ENCODE measurements at regions not wholly inside any gene's neighbourhood (a gene's known extent, or its start where the extent isn't known, plus 50 kb on each side); places are given as distances from the start of the nearest gene placed in this dataset.

DNA sequence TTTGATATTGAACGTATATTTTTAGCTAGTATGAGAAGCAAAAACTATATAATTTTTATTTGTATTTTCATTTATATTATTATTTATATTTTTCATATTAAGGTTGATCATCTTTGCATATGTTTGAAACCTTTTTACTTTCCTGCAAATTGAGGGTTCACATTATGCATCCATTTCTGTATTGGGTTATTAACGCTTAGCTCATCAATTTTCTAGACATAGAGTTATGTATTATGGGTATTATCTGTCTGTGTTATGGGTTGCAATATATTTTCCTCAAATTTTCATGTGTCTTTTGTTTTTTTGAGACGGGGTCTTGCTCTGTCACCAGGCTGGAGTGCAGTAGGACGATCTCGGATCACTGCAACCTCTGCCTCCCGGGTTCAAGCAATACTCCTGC, 2377.0 kb upstream of the WWC1 start:
- no peak overlapping the region for H3K4me3 ChIP-seq
- no peak for DNase-seq
- no peak overlapping the region for H3K27ac ChIP-seq
- no peaks in the 10 kb centered on the region for H3K27me3 ChIP-seq
- H3K4me1 ChIP-seq (replicated peaks in 1 of 2): no peaks in the 10 kb centered on the region
- TF ChIP-seq POLR2A (IDR thresholded peaks at IDR 0.05): no peak
- TF ChIP-seq, protein P1, sequence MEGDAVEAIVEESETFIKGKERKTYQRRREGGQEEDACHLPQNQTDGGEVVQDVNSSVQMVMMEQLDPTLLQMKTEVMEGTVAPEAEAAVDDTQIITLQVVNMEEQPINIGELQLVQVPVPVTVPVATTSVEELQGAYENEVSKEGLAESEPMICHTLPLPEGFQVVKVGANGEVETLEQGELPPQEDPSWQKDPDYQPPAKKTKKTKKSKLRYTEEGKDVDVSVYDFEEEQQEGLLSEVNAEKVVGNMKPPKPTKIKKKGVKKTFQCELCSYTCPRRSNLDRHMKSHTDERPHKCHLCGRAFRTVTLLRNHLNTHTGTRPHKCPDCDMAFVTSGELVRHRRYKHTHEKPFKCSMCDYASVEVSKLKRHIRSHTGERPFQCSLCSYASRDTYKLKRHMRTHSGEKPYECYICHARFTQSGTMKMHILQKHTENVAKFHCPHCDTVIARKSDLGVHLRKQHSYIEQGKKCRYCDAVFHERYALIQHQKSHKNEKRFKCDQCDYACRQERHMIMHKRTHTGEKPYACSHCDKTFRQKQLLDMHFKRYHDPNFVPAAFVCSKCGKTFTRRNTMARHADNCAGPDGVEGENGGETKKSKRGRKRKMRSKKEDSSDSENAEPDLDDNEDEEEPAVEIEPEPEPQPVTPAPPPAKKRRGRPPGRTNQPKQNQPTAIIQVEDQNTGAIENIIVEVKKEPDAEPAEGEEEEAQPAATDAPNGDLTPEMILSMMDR (IDR thresholded peaks at IDR 0.05): no peak
- H3K36me3 ChIP-seq (replicated peaks in 1 of 2): no peaks in the 10 kb centered on the region
- WGBS, 4 donors: 83 to 89% (median 88%) methylated on average over 6 of the region's 6 CpGs
- H3K9me3 ChIP-seq (replicated peaks in 1 of 3): no peaks in the 10 kb centered on the region
- intact Hi-C loops (cut with DNase I): no loop called here

DNA sequence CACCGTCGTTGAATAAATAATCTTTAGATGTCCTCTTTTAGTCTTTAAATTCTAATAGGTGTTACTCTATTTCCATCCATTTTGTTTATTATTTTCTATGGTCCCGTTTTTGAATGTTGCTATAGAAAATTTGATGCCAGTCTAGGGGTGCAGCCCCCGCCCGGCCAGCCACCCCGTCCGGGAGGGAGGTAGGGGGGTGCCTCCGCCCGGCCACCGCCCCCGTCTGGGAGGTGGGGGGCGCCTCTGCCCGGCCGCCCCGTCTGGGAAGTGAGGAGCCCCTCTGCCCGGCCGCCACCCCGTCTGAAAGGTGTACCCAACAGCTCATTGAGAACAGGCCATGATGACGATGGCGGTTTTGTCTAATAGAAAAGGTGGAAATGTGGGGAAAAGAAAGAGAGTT, 2372.2 kb upstream of the WWC1 start:
- Histone ChIP-seq H3K4me1 (replicated peaks in 1 of 2) (no peaks in the 10 kb centered on the region), H3K4me3 (no peak overlapping the region), H3K9me3 (replicated peaks in 1 of 3) (no peaks in the 10 kb centered on the region), H3K36me3 (replicated peaks in 1 of 2) (no peaks in the 10 kb centered on the region), H3K27ac (no peak overlapping the region), H3K27me3 (no peaks in the 10 kb centered on the region)
- no peak for DNase-seq
- 91 to 93% (median 92%) methylated on average over 20 of the region's 20 CpGs for WGBS, 4 donors
- TF ChIP-seq POLR2A (IDR thresholded peaks at IDR 0.05): no peak
- TF ChIP-seq, protein P1 (IDR thresholded peaks at IDR 0.05): no peak
- intact Hi-C loops (cut with DNase I): no loop called here

DNA sequence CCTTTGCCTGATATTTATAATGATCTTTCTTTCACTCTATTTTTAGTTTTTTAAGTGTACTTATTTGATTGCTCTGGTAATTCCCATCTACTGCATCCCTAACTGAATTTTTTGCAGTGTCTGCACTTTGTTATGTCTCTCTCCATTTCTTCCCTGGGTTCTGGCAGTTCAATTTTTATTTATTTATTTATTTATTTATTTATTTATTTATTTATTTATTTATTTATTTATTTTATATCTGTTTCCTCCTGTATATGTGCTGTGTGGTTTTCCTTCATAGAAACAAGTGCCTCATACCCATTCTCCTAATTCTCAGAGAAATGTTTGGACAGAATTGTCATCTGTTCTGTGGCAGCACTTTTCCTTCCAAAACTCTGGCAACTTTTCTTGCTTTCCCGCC, 2370.8 kb upstream of the WWC1 start:
- no peak overlapping the region for H3K4me3 ChIP-seq
- TF ChIP-seq, protein P1 (IDR thresholded peaks at IDR 0.05): no peak
- no peak for TF ChIP-seq POLR2A (IDR thresholded peaks at IDR 0.05)
- 87 to 90% (median 88%) methylated on average over 1 of the region's 1 CpG for WGBS, 4 donors
- intact Hi-C loops (cut with DNase I): no loop called here
- DNase-seq: no peak
- H3K27me3 ChIP-seq: no peaks in the 10 kb centered on the region
- no peaks in the 10 kb centered on the region for H3K4me1 ChIP-seq (replicated peaks in 1 of 2)
- no peak overlapping the region for H3K27ac ChIP-seq
- no peaks in the 10 kb centered on the region for H3K36me3 ChIP-seq (replicated peaks in 1 of 2)
- H3K9me3 ChIP-seq (replicated peaks in 1 of 3): no peaks in the 10 kb centered on the region

DNA sequence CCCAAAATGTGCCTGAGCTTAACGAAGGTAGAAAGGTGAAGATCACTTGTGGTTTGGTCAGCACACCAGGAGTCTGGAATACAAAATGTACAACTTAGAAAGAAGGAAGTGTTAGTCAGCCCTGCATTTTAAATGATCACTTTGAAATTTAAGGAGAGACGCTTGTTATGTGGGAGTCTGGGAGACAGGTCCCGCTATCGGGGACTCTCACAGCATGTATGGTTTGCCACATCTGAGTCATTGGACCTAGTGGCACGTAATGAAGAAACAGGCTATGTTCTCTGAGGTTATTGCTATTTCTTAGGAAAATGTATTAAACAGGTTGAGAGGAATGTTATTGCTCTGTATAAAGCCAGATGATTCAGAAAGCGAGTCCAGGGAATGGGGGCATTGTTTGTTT, 2362.5 kb upstream of the WWC1 start:
- Histone ChIP-seq H3K4me1 (replicated peaks in 1 of 2) (no peaks in the 10 kb centered on the region), H3K27ac (no peak overlapping the region), H3K4me3 (no peak overlapping the region), H3K36me3 (replicated peaks in 1 of 2) (no peaks in the 10 kb centered on the region), H3K9me3 (replicated peaks in 1 of 3) (no peaks in the 10 kb centered on the region), H3K27me3 (no peaks in the 10 kb centered on the region)
- no peak for TF ChIP-seq POLR2A (IDR thresholded peaks at IDR 0.05)
- TF ChIP-seq, protein P1 (IDR thresholded peaks at IDR 0.05): no peak
- DNase-seq: no peak
- intact Hi-C loops (cut with DNase I): no loop called here
- 74 to 81% (median 80%) methylated on average over 6 of the region's 6 CpGs for WGBS, 4 donors
